Lower lobe of right lung (tissue), 2 donors: ENCODE measurements at regions not wholly inside any gene's neighbourhood (a gene's known extent, or its start where the extent isn't known, plus 50 kb on each side); places are given as distances from the start of the nearest gene placed in this dataset.
"Not testable (repeated sequence)": the region's sequence is repeated elsewhere in the genome, so short reads cannot be mapped to it uniquely, and the experiment has no call there.

Source experiments
- ATAC-seq, 2 donors: fragments of 200-7000 bp; cut with Tn5 transposase; one replicate each; pipeline ENCODE4 v1.9.1; 2020 to 2022; ENCODE audit warnings: mild to moderate bottlenecking in 2 of 2, moderate library complexity in 2 of 2
- DNase-seq: peaks from one replicate; pipeline ENCODE4 v3.0.0-alpha.2; 2020
- H3K27ac ChIP-seq: fragments of 200-600 bp; one replicate; pipeline ENCODE4 v1.8.0; 2022
- H3K27me3 ChIP-seq: fragments of 200-600 bp; one replicate; pipeline ENCODE4 v1.8.0; 2022; ENCODE audit warnings: low read depth
- H3K36me3 ChIP-seq: fragments of 200-600 bp; one replicate; pipeline ENCODE4 v1.8.0; 2022; ENCODE audit warnings: mild to moderate bottlenecking
- H3K4me1 ChIP-seq: fragments of 200-600 bp; one replicate; pipeline ENCODE4 v1.8.0; 2022
- H3K4me3 ChIP-seq: fragments of 200-600 bp; one replicate; pipeline ENCODE4 v1.8.0; 2022; ENCODE audit warnings: mild to moderate bottlenecking
- H3K9me3 ChIP-seq: fragments of 200-600 bp; one replicate; pipeline ENCODE4 v1.8.0; 2022
- CTCF ChIP-seq: fragments of 200-600 bp; IDR thresholded peaks from one replicate; pipeline ENCODE4 v1.8.0; 2022; ENCODE audit warnings: antibody characterized with exemption, mild to moderate bottlenecking
- intact Hi-C: fragments of 100-400 bp; cut with DNase I; formaldehyde crosslinking; loops from one replicate; pipeline ENCODE4 v1.11.0; 2022
- donor health status: DM: no; HTN: yes; CAD: no; lungs with severe emphysema.

- Histone ChIP-seq H3K4me3 (no peak overlapping the region), H3K27ac (no peak overlapping the region), H3K4me1 (no peaks in the 10 kb centered on the region), H3K36me3 (no peaks in the 10 kb centered on the region), H3K9me3 (no peaks in the 10 kb centered on the region), H3K27me3 (no peaks in the 10 kb centered on the region)
- no peak for DNase-seq
- no peak for ATAC-seq
- intact Hi-C loops: no loop called here
- no peak for TF ChIP-seq CTCF
Measured at GRCh38 chr5:144644317-144644716, 473.6 kb downstream of the KCTD16 start.

GRCh38 chr5:144638787-144639186, 468.1 kb downstream of the KCTD16 start:
- peaks cover 15% of the 10 kb centered on the region for H3K9me3 ChIP-seq
- no peak for DNase-seq
- no peaks in the 10 kb centered on the region for H3K4me1 ChIP-seq
- H3K27ac ChIP-seq: no peak overlapping the region
- ATAC-seq: no peak
- intact Hi-C loops: no loop called here
- no peak for TF ChIP-seq CTCF
- no peak overlapping the region for H3K4me3 ChIP-seq
- no peaks in the 10 kb centered on the region for H3K27me3 ChIP-seq
- H3K36me3 ChIP-seq: no peaks in the 10 kb centered on the region

GRCh38 chr5:144634138-144634537, 463.5 kb downstream of the KCTD16 start:
- H3K27ac ChIP-seq: no peak overlapping the region
- H3K4me1 ChIP-seq: no peaks in the 10 kb centered on the region
- no peaks in the 10 kb centered on the region for H3K36me3 ChIP-seq
- H3K4me3 ChIP-seq: no peak overlapping the region
- intact Hi-C loops: no loop called here
- no peak for ATAC-seq
- DNase-seq: no peak
- no peak for TF ChIP-seq CTCF
- peaks cover 22% of the 10 kb centered on the region for H3K9me3 ChIP-seq
- H3K27me3 ChIP-seq: no peaks in the 10 kb centered on the region

GRCh38 chr5:144598451-144599068, 427.9 kb downstream of the KCTD16 start:
- peaks cover 8% of the 10 kb centered on the region for H3K4me1 ChIP-seq
- DNase-seq: no peak
- TF ChIP-seq CTCF: no peak
- intact Hi-C loops: no loop called here
- peak overlapping the region; percentile 34 for H3K4me3 ChIP-seq
- peak; percentile 33 to 56 for ATAC-seq
- H3K36me3 ChIP-seq: no peaks in the 10 kb centered on the region
- H3K27me3 ChIP-seq: peaks cover 5% of the 10 kb centered on the region
- no peak overlapping the region for H3K27ac ChIP-seq
- H3K9me3 ChIP-seq: no peaks in the 10 kb centered on the region

GRCh38 chr5:144596517-144596916, 425.8 kb downstream of the KCTD16 start:
- no peak for DNase-seq
- intact Hi-C loops: no loop called here
- Histone ChIP-seq H3K4me1 (peaks cover 8% of the 10 kb centered on the region), H3K36me3 (no peaks in the 10 kb centered on the region), H3K27ac (no peak overlapping the region), H3K4me3 (no peak overlapping the region), H3K27me3 (peaks cover 5% of the 10 kb centered on the region), H3K9me3 (no peaks in the 10 kb centered on the region)
- ATAC-seq: no peak
- TF ChIP-seq CTCF: no peak

- TF ChIP-seq CTCF: no peak
- Histone ChIP-seq H3K36me3 (no peaks in the 10 kb centered on the region), H3K4me3 (no peak overlapping the region), H3K4me1 (peaks cover 8% of the 10 kb centered on the region), H3K9me3 (no peaks in the 10 kb centered on the region), H3K27ac (no peak overlapping the region), H3K27me3 (peaks cover 5% of the 10 kb centered on the region)
- no peak for DNase-seq
- ATAC-seq: peak in 1 of 2 donors; percentile 32
- intact Hi-C loops: no loop called here
Measured at GRCh38 chr5:144594919-144595318, 424.2 kb downstream of the KCTD16 start.

- H3K4me1 ChIP-seq, H3K27ac ChIP-seq, H3K36me3 ChIP-seq, ATAC-seq, intact Hi-C loops, DNase-seq, H3K4me3 ChIP-seq, H3K27me3 ChIP-seq, H3K9me3 ChIP-seq: not testable (repeated sequence)
Measured at GRCh38 chr5:144594234-144594633, 423.6 kb downstream of the KCTD16 start.
